Ramos (cell line): ENCODE measurements at regions not wholly inside any gene's neighbourhood (a gene's known extent, or its start where the extent isn't known, plus 50 kb on each side); places are given as distances from the start of the nearest gene placed in this dataset.
"Not testable (repeated sequence)": the region's sequence is repeated elsewhere in the genome, so short reads cannot be mapped to it uniquely, and the experiment has no call there.

Experiments used
- in situ Hi-C: fragments of 300-500 bp; cut with MboI; formaldehyde crosslinking; loops from one replicate; pipeline ENCODE4 v1.14.3; 2022; ENCODE audit warnings: low sequenced_read_pairs; ENCODE audit not compliant: unreplicated experiment

- in situ Hi-C loops = no loop called here
These were observed 1503.9 kb upstream of the TENM4 start for GRCh38 chr11:80944758-80945157.

GRCh38 chr11:80943226-80943625 is 1502.4 kb upstream of the TENM4 start:
- in situ Hi-C loops = no loop called here

DNA sequence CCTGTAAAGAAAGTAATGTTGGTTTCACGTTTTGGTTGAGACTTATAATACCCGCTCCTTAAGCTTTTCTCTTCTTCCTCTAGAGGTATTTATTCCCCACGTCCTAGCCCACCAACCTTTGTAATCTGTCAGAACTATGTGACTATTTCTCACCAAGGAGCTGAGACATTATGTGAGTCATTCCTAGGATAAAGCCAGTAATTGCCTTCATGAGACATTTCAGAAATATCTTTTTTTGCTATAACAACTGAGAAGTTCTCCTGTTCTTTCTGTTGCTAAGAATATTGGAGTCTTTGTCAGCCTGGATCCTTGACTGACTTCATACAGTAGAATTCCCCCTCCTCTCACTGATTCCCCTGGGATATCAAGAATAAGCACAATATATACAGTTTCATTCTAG is 1497.0 kb upstream of the TENM4 start:
- in situ Hi-C loops = no loop called here

- in situ Hi-C loops = no loop called here
These were observed 1489.2 kb upstream of the TENM4 start for GRCh38 chr11:80930038-80930437.

- in situ Hi-C loops = no loop called here
These were observed 1488.4 kb upstream of the TENM4 start for GRCh38 chr11:80929031-80929805.

GRCh38 chr11:80925321-80925720 is 1484.5 kb upstream of the TENM4 start:
- in situ Hi-C loops = no loop called here

- in situ Hi-C loops = not testable (repeated sequence)
These were observed 1480.5 kb upstream of the TENM4 start for GRCh38 chr11:80921310-80921709.

GRCh38 chr11:80916173-80916798 is 1475.5 kb upstream of the TENM4 start:
- in situ Hi-C loops = no loop called here

DNA sequence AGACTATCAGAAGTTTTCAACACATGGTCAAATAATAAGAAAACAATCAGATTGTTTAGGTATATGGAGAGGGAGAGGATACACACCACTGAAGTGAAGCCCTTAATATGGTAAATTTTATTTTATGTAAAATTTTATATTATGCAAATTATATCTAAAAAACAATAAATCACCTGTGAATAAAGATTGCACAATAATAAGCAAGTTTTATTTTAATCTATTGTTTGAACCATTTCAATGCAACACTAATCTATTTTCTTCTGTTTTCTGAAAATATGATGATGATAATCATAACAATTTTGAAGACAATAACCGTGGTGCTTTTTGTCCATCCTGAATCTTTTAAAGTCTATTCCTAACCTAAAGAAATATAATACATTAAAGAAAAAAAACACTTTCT is 1473.5 kb upstream of the TENM4 start:
- in situ Hi-C loops = no loop called here

DNA sequence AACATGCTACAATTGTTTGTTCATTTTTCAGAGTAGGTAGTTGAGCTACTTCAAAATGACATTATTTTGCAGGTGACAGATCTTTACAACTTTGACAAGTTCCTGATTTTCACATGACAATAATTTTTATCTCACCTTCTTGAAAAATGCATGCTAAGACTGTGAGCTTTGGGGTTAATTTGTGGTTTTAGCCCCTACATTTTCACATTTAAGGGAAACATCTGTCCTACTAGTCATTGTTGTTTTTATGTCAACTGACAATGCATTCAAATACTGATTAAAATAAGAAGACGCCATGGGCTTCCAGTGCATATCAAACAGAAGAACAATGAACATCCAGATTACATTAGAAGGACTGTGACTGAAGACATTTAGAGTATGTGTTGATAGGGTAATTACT is 1470.8 kb upstream of the TENM4 start:
- in situ Hi-C loops = no loop called here

- in situ Hi-C loops = no loop called here
These were observed 1459.4 kb upstream of the TENM4 start for GRCh38 chr11:80900265-80900664.

DNA sequence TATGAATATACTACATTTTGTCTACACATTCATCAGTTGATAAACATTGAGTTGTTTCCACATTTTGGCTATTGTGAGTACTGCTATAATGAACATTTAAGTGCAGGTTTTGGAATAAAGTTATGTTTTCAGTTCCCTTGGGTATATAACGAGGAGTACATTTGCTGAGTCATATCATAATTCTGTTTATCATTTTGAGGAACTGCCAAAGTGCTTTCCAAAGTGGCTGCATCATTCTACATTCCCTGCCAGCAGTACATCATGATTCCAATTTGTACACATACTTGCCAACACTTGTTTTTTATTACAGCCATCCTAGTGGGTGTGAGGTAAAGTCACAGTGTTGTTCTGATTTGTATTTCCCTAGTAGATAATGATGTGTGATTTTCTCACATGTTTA is 1458.6 kb upstream of the TENM4 start:
- in situ Hi-C loops = no loop called here

DNA sequence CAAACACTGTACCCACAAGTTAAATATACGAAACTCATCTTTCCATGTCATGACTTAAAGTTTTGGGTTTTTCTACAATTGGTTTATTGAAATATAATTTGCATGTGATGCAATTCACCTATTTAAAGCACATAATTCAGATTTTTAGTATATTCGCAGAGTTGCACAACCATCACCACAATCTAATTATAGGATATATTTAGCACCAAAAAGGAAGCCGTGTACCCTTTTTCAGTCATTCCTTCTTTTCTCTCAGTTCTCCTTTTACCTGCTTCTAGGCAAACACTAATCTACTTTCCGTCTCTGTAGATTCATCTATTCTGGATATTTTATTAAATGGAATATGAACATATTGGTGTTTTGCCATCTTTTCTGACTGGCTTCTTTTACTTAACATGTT is 1458.1 kb upstream of the TENM4 start:
- in situ Hi-C loops = no loop called here

DNA sequence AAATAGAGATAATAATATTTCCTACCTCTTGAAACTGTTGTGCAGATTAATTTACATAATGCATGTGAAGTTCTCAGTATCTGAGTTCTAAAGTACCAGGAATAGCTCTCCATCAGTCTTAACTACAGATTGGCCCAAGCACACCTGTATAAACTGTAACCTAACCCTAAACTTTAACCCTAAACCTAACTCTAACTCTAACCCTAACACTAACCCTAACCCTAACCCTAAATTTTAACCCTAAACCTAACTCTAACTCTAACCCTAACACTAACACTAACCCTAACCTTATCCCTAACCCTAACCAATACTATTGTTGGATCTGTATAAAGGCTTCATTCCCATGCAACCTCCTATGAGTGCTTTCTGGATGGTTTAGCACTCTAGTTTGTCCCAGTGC is 1445.9 kb upstream of the TENM4 start:
- in situ Hi-C loops = no loop called here

- in situ Hi-C loops = no loop called here
These were observed 1432.6 kb upstream of the TENM4 start for GRCh38 chr11:80873310-80873999.

- in situ Hi-C loops = no loop called here
These were observed 1431.4 kb upstream of the TENM4 start for GRCh38 chr11:80872116-80872728.

DNA sequence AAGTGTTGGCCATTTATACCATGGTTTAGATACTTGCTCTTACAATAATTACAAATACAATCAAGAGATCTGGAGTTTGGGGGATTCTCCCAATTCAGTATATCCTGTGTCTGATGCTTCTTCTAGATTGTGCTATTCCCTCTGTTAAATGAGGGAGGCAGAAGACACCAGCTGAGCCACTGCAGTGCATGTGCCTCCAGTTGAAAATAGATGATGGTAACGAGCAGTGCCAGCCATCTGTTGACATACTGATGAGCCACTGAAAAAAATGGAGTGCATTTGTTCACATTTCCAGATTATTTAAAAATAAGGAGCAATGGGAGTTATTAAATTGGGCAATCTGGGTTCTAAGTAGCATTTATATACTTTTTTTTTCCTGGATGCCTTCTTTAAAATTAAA is 1428.0 kb upstream of the TENM4 start:
- in situ Hi-C loops = no loop called here

GRCh38 chr11:80862011-80862410 is 1421.2 kb upstream of the TENM4 start:
- in situ Hi-C loops = no loop called here

- in situ Hi-C loops = no loop called here
These were observed 1420.4 kb upstream of the TENM4 start for GRCh38 chr11:80861193-80861592.

GRCh38 chr11:80860632-80861031 is 1419.8 kb upstream of the TENM4 start:
- in situ Hi-C loops = no loop called here

DNA sequence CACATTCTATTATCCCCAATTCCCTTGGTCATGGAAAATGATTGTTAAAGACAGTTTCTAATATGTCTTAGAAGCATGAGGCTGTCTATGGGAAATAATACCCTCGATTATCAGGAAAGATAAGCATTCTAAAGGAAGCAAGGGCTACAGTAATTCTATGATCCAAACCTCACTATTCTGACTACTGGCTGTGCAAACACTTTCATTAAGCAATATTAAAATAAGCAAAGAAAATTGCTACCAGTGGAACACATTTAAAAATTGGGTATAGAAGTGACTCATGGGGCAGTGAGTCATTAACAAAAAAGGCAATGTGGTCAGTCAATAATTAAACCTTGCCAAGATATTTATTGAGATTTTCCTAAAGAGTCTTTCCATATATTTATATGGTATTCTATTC is 1415.2 kb upstream of the TENM4 start:
- in situ Hi-C loops = no loop called here
